K562 (cell line): ENCODE measurements at regions not wholly inside any gene's neighbourhood (a gene's known extent, or its start where the extent isn't known, plus 50 kb on each side); places are given as distances from the start of the nearest gene placed in this dataset.

Source experiments
- ATF3 ChIP-seq, 2 experiments: fragments of 450-650 bp in 1 of 2; sonication (generic) in 1 of 2; formaldehyde crosslinking in 1 of 2; IDR thresholded peaks in 1 of 2; conservative IDR thresholded peaks in 1 of 2; 2 replicates each; pipeline versions ENCODE4 v1.6.1 to v1.8.1; 2016 to 2023; ENCODE audit warnings: mild to moderate bottlenecking in 2 of 2, moderate library complexity in 2 of 2, inconsistent platforms in 1 of 2, missing genetic modification reagents in 1 of 2
- C11orf30 ChIP-seq: fragments of 450-650 bp; IDR thresholded peaks from 2 replicates; pipeline ENCODE4 v1.6.1; 2016; ENCODE audit warnings: low read depth, mild to moderate bottlenecking
- CTBP1 ChIP-seq: fragments of 450-650 bp; IDR thresholded peaks from 2 replicates; pipeline ENCODE4 v1.6.1; 2016; ENCODE audit warnings: borderline replicate concordance
- EGR1 ChIP-seq: fragments of 450-650 bp; conservative IDR thresholded peaks from 2 replicates; pipeline ENCODE4 v1.6.1; 2017; ENCODE audit warnings: mild to moderate bottlenecking
- FOSL1 ChIP-seq: fragments of 200-800 bp; sonication (Bioruptor generic); conservative IDR thresholded peaks from 2 replicates; pipeline ENCODE4 v1.6.1; 2016; ENCODE audit warnings: missing genetic modification characterization, missing compliant biosample characterization
- JUN ChIP-seq, 2 experiments: sonication (generic) in 1 of 2; formaldehyde crosslinking in 1 of 2; IDR thresholded peaks; 2 replicates each; pipeline versions ENCODE4 v1.6.1 to v1.8.0; 2012 to 2022; ENCODE audit warnings: borderline replicate concordance in 2 of 2, mild to moderate bottlenecking in 2 of 2, improper control_type of control experiment in 1 of 2, low read depth in 1 of 2, low read length in 1 of 2, missing genetic modification reagents in 1 of 2
- MAZ ChIP-seq, 2 experiments: fragments of 450-650 bp in 1 of 2; sonication (generic) in 1 of 2; formaldehyde crosslinking; IDR thresholded peaks in 1 of 2; conservative IDR thresholded peaks in 1 of 2; 2 replicates each; pipeline versions ENCODE4 v1.4.0 to v1.5.0; 2020; ENCODE audit warnings: mild to moderate bottlenecking in 1 of 2, missing genetic modification reagents in 1 of 2
- NEUROD1 ChIP-seq: fragments of 150-350 bp; IDR thresholded peaks from 2 replicates; pipeline ENCODE4 v1.6.1; 2014; ENCODE audit warnings: borderline replicate concordance, low read length, low read depth; ENCODE audit not compliant: partially characterized antibody
- NFE2 ChIP-seq: IDR thresholded peaks from 2 replicates; pipeline ENCODE4 v1.6.1; 2014; ENCODE audit warnings: antibody characterized with exemption, low read depth
- NFRKB ChIP-seq: fragments of 450-650 bp; IDR thresholded peaks from 2 replicates; pipeline ENCODE4 v1.6.1; 2016; ENCODE audit warnings: low read depth
- ZNF584 ChIP-seq: fragments of 200-800 bp; sonication (Bioruptor generic); IDR thresholded peaks from 2 replicates; pipeline ENCODE4 v1.6.1; 2016; ENCODE audit warnings: low read depth, mild to moderate bottlenecking, missing genetic modification characterization, missing compliant biosample characterization
- ZNF644 ChIP-seq: fragments of 200-800 bp; sonication (Bioruptor generic); IDR thresholded peaks from 2 replicates; pipeline ENCODE4 v1.6.1; 2016; ENCODE audit warnings: low read depth, missing genetic modification characterization, missing compliant biosample characterization
- ZNF766 ChIP-seq: fragments of 200-800 bp; sonication (Bioruptor generic); conservative IDR thresholded peaks from 2 replicates; pipeline ENCODE4 v1.6.1; 2016; ENCODE audit warnings: missing genetic modification characterization, missing compliant biosample characterization
- TF ChIP-seq, protein P1 (sequence below): fragments of 450-650 bp; formaldehyde crosslinking; IDR thresholded peaks from 2 replicates; pipeline ENCODE4 v1.4.0; 2022; ENCODE audit warnings: missing genetic modification characterization
- TF ChIP-seq, protein P2 (sequence below): fragments of 450-650 bp; IDR thresholded peaks from 2 replicates; pipeline ENCODE4 v1.7.0; 2016; ENCODE audit warnings: borderline replicate concordance
- TF ChIP-seq, protein P3 (sequence below): fragments of 450-650 bp; formaldehyde crosslinking; IDR thresholded peaks from 2 replicates; pipeline ENCODE4 v1.4.0; 2020; ENCODE audit warnings: mild to moderate bottlenecking, moderate library complexity
- TF ChIP-seq, protein P4 (sequence below): IDR thresholded peaks from 3 replicates; pipeline ENCODE4 v1.6.1; 2011; ENCODE audit warnings: borderline replicate concordance, mild to moderate bottlenecking, moderate library complexity; ENCODE audit not compliant: insufficient read length; ENCODE audit errors: extremely low read depth

DNA sequence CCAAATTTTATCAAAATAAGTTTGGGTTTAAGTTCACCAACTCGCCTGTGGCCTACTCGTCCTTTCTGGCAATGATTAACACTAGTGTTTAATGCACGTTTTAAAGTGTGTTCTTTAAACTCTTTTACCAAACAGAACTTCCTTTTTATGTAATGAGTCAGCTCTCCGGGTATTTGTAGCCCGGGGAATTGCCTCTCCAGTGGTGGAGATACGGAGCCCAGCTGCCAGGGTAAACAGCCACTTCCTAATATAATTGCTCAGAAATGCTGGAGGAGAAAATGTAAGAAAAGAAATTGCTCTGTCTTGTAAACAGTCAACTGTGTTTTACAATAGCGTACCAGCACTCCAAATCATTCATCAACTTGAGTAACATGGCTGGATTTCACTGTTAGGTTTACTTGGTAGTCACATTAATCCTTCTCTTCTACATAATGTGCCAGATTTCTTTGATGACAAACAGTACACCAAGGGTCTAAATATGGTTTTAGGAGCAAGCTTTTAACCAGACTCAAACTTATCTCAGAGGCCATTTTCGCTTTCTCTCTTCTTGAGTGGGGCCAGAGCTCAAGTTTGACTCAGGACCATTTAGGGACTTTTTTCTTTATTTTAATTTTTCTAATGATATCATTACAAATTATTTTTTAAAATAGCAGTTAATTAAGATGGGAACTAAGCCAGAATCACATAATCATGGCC is 101.2 kb upstream of the SLC38A2 start (continued):
- TF ChIP-seq MAZ (CRISPR knock-in tag; conservative IDR thresholded peaks at IDR 0.05 in 1 of 2, IDR thresholded peaks at IDR 0.05 in 1 of 2) (0 out of 4 replicates have a peak, but pooled peaks of 1 of the 2 experiments have one; percentile 6), CTBP1 (no peak), NEUROD1 (peak; percentile 14), NFRKB (peak; percentile 40; the same call in 1 of the 2 replicates), JUN (IDR thresholded peaks at IDR 0.05; ENCODE audit: borderline replicate concordance, low read depth, low read length) (peak; percentile 48; the same call in 1 of the 2 replicates), JUN (CRISPR knock-in tag; IDR thresholded peaks at IDR 0.05; ENCODE audit: borderline replicate concordance) (no peak), C11orf30 (peak; percentile 68), ZNF766 (CRISPR knock-in tag) (no peak), EGR1 (no peak), ZNF644 (0 out of 2 replicates have a peak, but pooled peaks have one; percentile 36), FOSL1 (tag) (peak; percentile 82), ZNF584 (CRISPR knock-in tag) (peak; percentile 75), ATF3 (IDR thresholded peaks at IDR 0.05) (peak; percentile 27; the same call in 1 of the 2 replicates), ATF3 (CRISPR knock-in tag; conservative IDR thresholded peaks at IDR 0.05) (no peak), NFE2 (peak; percentile 79)
- TF ChIP-seq, protein P1, sequence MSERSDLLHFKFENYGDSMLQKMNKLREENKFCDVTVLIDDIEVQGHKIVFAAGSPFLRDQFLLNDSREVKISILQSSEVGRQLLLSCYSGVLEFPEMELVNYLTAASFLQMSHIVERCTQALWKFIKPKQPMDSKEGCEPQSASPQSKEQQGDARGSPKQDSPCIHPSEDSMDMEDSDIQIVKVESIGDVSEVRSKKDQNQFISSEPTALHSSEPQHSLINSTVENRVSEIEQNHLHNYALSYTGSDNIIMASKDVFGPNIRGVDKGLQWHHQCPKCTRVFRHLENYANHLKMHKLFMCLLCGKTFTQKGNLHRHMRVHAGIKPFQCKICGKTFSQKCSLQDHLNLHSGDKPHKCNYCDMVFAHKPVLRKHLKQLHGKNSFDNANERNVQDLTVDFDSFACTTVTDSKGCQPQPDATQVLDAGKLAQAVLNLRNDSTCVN (CRISPR knock-in tag) = no peak
- TF ChIP-seq, protein P2, sequence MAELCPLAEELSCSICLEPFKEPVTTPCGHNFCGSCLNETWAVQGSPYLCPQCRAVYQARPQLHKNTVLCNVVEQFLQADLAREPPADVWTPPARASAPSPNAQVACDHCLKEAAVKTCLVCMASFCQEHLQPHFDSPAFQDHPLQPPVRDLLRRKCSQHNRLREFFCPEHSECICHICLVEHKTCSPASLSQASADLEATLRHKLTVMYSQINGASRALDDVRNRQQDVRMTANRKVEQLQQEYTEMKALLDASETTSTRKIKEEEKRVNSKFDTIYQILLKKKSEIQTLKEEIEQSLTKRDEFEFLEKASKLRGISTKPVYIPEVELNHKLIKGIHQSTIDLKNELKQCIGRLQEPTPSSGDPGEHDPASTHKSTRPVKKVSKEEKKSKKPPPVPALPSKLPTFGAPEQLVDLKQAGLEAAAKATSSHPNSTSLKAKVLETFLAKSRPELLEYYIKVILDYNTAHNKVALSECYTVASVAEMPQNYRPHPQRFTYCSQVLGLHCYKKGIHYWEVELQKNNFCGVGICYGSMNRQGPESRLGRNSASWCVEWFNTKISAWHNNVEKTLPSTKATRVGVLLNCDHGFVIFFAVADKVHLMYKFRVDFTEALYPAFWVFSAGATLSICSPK = no peak
- TF ChIP-seq, protein P3, sequence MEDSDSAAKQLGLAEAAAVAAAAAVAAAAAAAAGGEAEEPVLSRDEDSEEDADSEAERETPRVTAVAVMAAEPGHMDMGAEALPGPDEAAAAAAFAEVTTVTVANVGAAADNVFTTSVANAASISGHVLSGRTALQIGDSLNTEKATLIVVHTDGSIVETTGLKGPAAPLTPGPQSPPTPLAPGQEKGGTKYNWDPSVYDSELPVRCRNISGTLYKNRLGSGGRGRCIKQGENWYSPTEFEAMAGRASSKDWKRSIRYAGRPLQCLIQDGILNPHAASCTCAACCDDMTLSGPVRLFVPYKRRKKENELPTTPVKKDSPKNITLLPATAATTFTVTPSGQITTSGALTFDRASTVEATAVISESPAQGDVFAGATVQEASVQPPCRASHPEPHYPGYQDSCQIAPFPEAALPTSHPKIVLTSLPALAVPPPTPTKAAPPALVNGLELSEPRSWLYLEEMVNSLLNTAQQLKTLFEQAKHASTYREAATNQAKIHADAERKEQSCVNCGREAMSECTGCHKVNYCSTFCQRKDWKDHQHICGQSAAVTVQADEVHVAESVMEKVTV = 0 out of 2 replicates have a peak, but pooled peaks have one; percentile 5
- TF ChIP-seq, protein P4, sequence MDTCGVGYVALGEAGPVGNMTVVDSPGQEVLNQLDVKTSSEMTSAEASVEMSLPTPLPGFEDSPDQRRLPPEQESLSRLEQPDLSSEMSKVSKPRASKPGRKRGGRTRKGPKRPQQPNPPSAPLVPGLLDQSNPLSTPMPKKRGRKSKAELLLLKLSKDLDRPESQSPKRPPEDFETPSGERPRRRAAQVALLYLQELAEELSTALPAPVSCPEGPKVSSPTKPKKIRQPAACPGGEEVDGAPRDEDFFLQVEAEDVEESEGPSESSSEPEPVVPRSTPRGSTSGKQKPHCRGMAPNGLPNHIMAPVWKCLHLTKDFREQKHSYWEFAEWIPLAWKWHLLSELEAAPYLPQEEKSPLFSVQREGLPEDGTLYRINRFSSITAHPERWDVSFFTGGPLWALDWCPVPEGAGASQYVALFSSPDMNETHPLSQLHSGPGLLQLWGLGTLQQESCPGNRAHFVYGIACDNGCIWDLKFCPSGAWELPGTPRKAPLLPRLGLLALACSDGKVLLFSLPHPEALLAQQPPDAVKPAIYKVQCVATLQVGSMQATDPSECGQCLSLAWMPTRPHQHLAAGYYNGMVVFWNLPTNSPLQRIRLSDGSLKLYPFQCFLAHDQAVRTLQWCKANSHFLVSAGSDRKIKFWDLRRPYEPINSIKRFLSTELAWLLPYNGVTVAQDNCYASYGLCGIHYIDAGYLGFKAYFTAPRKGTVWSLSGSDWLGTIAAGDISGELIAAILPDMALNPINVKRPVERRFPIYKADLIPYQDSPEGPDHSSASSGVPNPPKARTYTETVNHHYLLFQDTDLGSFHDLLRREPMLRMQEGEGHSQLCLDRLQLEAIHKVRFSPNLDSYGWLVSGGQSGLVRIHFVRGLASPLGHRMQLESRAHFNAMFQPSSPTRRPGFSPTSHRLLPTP = no peak
